ENCODE measurements at regions not wholly inside any gene's neighbourhood (a gene's known extent, or its start where the extent isn't known, plus 50 kb on each side); places are given as distances from the start of the nearest gene placed in this dataset.
A peak's percentile ranks its signal among the peaks of the same experiment; 100 is the strongest.

DNA sequence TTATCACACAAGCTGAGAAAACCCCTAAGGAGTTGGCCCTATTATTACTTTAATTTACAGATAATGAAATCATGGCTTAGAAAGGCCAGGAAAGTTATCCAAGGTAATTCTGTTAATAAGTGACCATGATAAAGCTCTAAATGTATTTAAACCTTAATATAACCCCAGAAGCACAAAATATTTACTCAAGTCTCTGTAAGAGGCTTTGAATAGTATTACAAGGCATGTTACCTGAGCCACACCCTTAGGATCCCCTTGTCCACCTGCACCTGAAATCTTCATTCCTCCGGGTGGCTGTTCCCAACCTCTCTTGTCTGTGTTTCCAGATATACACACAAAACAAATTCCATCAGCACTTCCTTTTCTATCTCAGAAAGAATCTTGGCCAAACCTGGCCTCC is 271.6 kb upstream of the BMP2 start:
- H3K4me1 Mint-ChIP-seq (ENCODE audit: low read depth, unreplicated experiment) = peaks cover 13% of the 10 kb centered on the region
- Histone ChIP-seq H3K36me3 (ENCODE audit: insufficient read depth, low read length) (no peaks in the 10 kb centered on the region), H3K79me2 (ENCODE audit: insufficient read depth, low read length) (no peaks in the 10 kb centered on the region), H3K9me3 (ENCODE audit: insufficient read depth, low read depth, low read length) (no peaks in the 10 kb centered on the region), H2AFZ (ENCODE audit: low read depth, low read length) (no peak overlapping the region), H3K27ac (ENCODE audit: low read depth, low read length) (no peak overlapping the region), H3K4me2 (ENCODE audit: low read length) (no peak overlapping the region), H3K4me1 (ENCODE audit: insufficient read depth, low read length) (peaks cover 13% of the 10 kb centered on the region), H3K4me3 (ENCODE audit: insufficient read depth, low read depth, low read length) (no peak overlapping the region), H4K20me1 (ENCODE audit: insufficient read depth, low read length) (no peaks in the 10 kb centered on the region), H3K9ac (ENCODE audit: low read length) (no peak overlapping the region), H3K27me3 (ENCODE audit: insufficient read depth, low read length) (no peaks in the 10 kb centered on the region)
- H3K9me3 Mint-ChIP-seq (ENCODE audit: unreplicated experiment) = no peaks in the 10 kb centered on the region
- no peak overlapping the region for H3K4me3 Mint-ChIP-seq (ENCODE audit: unreplicated experiment)
- no peak for DNase-seq (ENCODE audit: low read depth)
- no peaks in the 10 kb centered on the region for H3K27me3 Mint-ChIP-seq (ENCODE audit: low read depth, unreplicated experiment)
- no peak for FAIRE-seq
- no peak overlapping the region for H3K27ac Mint-ChIP-seq (ENCODE audit: unreplicated experiment)
- no peak for TF ChIP-seq EZH2 (IDR thresholded peaks at IDR 0.05; ENCODE audit: insufficient read depth, low read length)
- TF ChIP-seq CTCF (IDR thresholded peaks at IDR 0.05; ENCODE audit: insufficient read depth, low read depth, low read length) = no peak
- H3K36me3 Mint-ChIP-seq (ENCODE audit: low read depth, unreplicated experiment) = no peaks in the 10 kb centered on the region

DNA sequence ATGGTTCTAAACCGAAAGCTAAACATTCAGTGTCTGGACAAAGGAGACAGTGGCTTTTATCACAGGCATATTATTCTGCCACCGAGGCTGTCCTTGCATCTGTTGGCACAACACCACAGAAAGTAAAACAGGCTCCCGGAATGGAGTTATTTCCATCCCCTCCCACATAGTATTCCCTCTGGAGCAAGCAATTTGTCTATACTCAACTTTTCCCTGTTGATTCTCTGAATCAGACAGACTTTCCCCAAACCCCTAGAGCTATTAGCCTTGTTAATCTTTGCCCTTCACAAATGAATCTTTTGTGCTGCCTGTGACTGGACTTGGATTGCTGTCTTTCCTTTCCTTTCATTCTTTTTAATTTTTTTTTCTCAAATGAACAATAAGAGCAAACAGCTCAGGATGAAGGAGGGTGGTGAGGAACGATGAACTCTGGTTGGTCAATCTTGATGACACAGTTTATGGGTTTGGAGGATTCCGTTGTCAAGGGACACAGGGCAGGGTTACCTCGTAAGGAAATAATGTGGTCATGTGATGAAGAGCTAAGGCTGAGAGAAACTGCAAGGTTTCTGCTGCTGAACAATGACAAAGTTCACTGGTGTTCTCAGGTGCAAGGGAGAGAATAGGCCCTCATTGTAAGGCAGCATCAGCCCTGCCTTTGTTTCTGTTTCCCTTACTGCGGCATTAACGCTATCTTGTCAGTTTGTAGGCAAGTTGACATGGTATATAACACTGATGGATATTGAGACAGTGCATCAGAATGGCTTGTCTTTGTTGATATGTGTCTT is 275.0 kb upstream of the BMP2 start:
- FAIRE-seq = no peak
- peak; percentile 51 for DNase-seq (ENCODE audit: low read depth)
- Mint-ChIP-seq H3K9me3 (ENCODE audit: unreplicated experiment) (no peaks in the 10 kb centered on the region), H3K36me3 (ENCODE audit: low read depth, unreplicated experiment) (no peaks in the 10 kb centered on the region), H3K27ac (ENCODE audit: unreplicated experiment) (peak overlapping the region; percentile 38), H3K4me3 (ENCODE audit: unreplicated experiment) (no peak overlapping the region), H3K4me1 (ENCODE audit: low read depth, unreplicated experiment) (peaks cover 7% of the 10 kb centered on the region), H3K27me3 (ENCODE audit: low read depth, unreplicated experiment) (no peaks in the 10 kb centered on the region)
- Histone ChIP-seq H3K9me3 (ENCODE audit: insufficient read depth, low read depth, low read length) (no peaks in the 10 kb centered on the region), H2AFZ (ENCODE audit: low read depth, low read length) (peak overlapping the region; percentile 44), H3K27ac (ENCODE audit: low read depth, low read length) (no peak overlapping the region), H3K4me2 (ENCODE audit: low read length) (peak overlapping the region; percentile 28), H3K9ac (ENCODE audit: low read length) (no peak overlapping the region), H3K36me3 (ENCODE audit: insufficient read depth, low read length) (no peaks in the 10 kb centered on the region), H3K4me3 (ENCODE audit: insufficient read depth, low read depth, low read length) (no peak overlapping the region), H4K20me1 (ENCODE audit: insufficient read depth, low read length) (no peaks in the 10 kb centered on the region), H3K27me3 (ENCODE audit: insufficient read depth, low read length) (no peaks in the 10 kb centered on the region), H3K4me1 (ENCODE audit: insufficient read depth, low read length) (peaks cover 8% of the 10 kb centered on the region), H3K79me2 (ENCODE audit: insufficient read depth, low read length) (no peaks in the 10 kb centered on the region)
- TF ChIP-seq EZH2 (IDR thresholded peaks at IDR 0.05; ENCODE audit: insufficient read depth, low read length) = no peak
- TF ChIP-seq CTCF (IDR thresholded peaks at IDR 0.05; ENCODE audit: insufficient read depth, low read depth, low read length) = no peak

- Mint-ChIP-seq H3K4me1 (ENCODE audit: low read depth, unreplicated experiment) (peaks cover 7% of the 10 kb centered on the region), H3K4me3 (ENCODE audit: unreplicated experiment) (no peak overlapping the region), H3K9me3 (ENCODE audit: unreplicated experiment) (no peaks in the 10 kb centered on the region), H3K27ac (ENCODE audit: unreplicated experiment) (no peak overlapping the region), H3K36me3 (ENCODE audit: low read depth, unreplicated experiment) (no peaks in the 10 kb centered on the region), H3K27me3 (ENCODE audit: low read depth, unreplicated experiment) (no peaks in the 10 kb centered on the region)
- no peak overlapping the region for H3K27ac ChIP-seq (ENCODE audit: low read depth, low read length)
- DNase-seq (ENCODE audit: low read depth) = no peak
- H2AFZ ChIP-seq (ENCODE audit: low read depth, low read length) = no peak overlapping the region
- no peak overlapping the region for H3K4me2 ChIP-seq (ENCODE audit: low read length)
- H3K9me3 ChIP-seq (ENCODE audit: insufficient read depth, low read depth, low read length) = no peaks in the 10 kb centered on the region
- FAIRE-seq = no peak
- H3K27me3 ChIP-seq (ENCODE audit: insufficient read depth, low read length) = no peaks in the 10 kb centered on the region
- H3K4me3 ChIP-seq (ENCODE audit: insufficient read depth, low read depth, low read length) = no peak overlapping the region
- no peaks in the 10 kb centered on the region for H3K79me2 ChIP-seq (ENCODE audit: insufficient read depth, low read length)
- no peaks in the 10 kb centered on the region for H3K36me3 ChIP-seq (ENCODE audit: insufficient read depth, low read length)
- TF ChIP-seq CTCF (IDR thresholded peaks at IDR 0.05; ENCODE audit: insufficient read depth, low read depth, low read length) = no peak
- TF ChIP-seq EZH2 (IDR thresholded peaks at IDR 0.05; ENCODE audit: insufficient read depth, low read length) = no peak
- H3K9ac ChIP-seq (ENCODE audit: low read length) = no peak overlapping the region
- peaks cover 8% of the 10 kb centered on the region for H3K4me1 ChIP-seq (ENCODE audit: insufficient read depth, low read length)
- H4K20me1 ChIP-seq (ENCODE audit: insufficient read depth, low read length) = no peaks in the 10 kb centered on the region
Measured at GRCh38 chr20:6490849-6491248, 276.6 kb upstream of the BMP2 start.

Data from astrocyte (in vitro differentiated cells and primary cell).